NCI-H2196 (cell line): ENCODE measurements at regions not wholly inside any gene's neighbourhood (a gene's known extent, or its start where the extent isn't known, plus 50 kb on each side); places are given as distances from the start of the nearest gene placed in this dataset.

ENCODE experiments used
- DNase-seq: peaks from one replicate; lab custom pipeline; 2025; ENCODE audit not compliant: unreplicated experiment; lab: John Stamatoyannopoulos, UW

DNA sequence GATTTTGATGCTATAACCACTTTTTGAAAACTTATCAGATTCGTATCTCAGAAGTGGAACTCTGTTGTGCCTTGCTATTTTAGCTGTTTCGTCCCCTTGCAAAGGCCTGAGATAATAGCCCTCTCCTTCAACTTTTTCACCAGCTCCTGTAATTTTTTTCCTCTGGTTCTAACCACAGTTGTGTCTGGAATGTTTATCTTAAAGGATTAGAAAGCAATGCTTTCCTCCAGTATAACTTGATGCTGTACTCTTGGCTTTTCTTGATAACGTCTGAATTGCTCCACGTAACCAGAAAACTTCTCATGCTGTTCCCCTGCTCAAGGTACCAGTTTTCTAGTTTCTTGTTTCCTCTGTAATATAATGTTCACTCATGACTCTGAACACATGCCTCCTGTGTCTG, 209.4 kb downstream of the DTWD2 start:
- no peak for DNase-seq

DNA sequence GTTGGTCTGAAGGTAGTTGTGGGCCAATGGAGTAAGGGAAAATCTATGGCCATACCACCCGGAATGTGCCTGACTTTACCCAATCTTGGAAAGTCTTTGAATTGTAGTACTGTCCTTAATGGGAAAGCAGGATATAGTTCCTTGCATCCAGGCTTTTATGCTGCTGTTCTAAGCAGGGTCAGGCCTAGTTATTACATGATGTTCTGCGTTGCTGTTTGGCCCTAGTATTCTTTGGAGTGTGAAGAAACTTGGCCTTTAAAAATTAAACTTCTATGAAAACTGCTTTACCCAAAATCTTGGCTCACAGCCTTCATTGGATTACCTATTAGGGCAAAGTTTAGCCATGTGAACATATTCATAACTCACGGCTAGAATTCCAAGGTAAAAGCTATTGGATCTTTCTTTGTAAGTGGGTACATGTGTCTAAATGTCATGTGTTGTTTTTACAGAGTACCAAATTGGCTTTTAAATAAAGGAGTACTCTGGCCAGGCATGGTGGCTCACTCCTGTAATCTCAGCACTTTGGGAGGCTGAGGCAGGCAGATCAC, 211.1 kb downstream of the DTWD2 start:
- DNase-seq, result no peak

DNA sequence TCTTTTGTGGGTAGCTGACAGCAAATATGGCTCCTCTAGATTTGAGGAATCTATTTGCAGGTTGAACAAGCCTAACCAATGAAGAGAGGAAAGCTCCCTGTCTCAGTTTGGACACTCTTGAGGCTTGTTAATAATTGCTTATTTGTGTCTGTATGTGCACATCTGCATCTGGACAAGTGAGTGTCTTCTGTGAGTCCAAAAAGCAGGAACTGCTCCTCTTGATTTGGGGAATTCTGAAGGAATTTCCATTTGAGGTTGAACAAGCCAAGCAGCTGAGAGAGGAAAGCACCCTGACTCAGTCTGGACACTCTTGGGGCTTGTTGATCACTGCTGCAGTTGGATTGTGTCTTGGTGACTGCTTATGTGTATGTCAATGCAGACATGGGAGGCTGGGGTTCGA, 211.6 kb downstream of the DTWD2 start:
- DNase-seq, result no peak

DNA sequence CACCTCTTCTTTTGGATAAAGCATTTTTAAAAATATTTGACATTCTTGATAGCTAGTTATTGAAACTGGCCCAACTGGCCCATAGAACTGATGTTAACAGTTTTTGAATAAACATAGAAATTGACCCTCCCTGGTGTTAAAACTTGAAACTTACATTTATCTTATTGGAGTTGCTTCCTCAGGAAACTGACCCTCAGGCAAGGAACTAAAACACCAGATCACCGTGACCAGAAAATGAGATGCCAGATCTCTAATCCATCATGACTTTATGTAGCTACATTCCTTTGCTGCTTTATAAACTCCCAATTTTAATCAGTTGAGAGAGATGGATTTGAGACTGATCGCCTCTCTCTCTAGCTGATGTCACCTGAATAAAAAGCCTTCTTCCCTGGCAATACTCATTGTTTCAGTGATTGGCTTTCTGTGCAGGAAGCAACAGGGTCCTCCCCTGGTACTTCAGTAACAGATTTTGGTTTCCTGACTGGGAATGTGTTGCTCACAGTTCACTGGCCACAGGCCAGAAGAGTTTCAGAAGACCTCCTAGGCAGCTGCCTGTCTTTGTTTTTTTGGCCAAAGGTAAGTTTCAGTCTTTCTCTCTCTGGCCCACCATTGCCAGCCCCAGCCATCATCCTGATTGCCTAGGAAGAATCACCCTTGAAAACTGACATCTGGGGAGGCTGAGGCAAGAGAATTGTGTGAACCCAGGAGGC, 212.4 kb downstream of the DTWD2 start:
- no peak for DNase-seq

DNA sequence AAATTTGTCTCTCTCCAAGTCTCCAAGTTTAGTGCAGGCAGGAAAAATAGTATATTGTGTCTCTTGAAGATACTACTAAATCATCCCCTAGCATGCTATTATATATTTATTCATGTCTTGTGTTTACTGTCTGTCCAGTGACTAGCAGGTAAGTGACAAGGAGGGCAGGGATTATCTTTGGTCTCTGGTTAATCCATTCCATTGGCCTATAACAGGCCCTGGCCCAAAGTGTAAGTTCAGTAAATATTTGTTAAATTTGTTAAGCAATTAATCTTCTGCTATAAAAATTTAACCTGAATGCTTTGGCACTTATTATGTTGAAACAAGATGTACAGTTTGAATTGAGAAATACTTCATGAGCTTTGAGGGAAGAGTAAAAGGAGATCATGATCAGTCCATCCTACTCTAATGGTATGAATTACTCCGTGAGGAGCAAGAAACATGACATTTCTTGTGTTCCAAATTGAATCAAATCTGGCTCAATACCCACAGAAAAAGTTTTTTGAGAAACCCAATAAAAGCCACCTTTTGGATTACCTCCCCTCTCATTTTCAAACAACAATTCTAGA, 219.7 kb downstream of the DTWD2 start:
- no peak for DNase-seq

DNA sequence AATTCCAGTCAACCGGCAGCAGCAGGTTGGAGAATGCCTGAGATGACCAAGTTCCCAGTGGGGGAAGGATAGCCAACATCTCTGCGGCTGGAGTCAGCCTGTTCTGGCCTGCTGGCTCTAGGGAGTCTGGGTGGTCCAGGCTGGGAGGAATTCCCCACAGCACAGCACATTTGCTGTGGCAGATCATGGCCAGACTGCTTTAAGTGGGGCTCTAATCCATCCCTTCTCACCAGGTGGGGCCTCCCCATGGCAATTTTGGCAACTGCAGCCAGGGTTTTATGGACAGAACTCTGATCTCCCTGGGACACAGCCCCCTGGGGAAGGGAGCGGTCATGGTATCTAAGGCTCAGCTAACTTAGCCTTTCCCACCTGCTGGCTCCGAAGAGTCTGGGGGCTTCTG, 226.1 kb downstream of the DTWD2 start:
- DNase-seq, result no peak

DNA sequence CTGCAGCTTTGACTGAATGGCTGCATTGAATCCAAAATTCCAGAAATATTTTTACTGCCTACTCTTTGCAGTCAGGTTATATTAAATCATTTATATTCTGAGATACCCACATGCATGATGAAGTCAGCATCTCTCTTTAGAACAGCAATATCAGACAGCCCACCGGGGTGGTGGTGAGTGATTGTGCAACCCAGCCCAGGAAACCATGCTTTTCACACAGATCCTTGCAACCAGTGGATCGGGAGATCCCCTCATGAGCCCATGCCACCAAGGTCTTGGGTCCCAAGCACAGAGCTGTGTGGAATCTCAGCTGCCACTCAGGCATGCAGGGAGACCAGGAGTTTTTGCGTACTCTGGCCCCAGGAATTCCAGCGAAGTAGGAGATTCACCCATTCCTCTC, 226.5 kb downstream of the DTWD2 start:
- no peak for DNase-seq

DNA sequence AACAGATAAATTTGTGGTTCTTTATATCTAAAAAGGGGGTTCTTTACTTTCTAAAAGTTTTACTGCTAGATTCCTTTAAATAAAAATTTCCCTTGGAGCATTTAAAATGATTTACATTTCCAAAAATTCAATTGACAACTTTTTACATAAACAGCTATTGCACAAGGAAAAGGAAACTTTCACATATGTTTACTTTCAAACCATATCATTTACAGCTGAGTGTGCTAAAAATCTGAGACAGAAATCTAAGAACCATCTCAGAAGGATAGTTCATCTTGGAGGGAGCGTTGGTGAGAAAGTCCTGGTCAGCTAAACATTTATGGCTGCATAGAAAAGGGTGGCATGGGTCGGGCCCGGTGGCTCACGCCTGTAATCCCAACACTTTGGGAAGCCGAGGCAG, 235.4 kb downstream of the DTWD2 start:
- no peak for DNase-seq

DNA sequence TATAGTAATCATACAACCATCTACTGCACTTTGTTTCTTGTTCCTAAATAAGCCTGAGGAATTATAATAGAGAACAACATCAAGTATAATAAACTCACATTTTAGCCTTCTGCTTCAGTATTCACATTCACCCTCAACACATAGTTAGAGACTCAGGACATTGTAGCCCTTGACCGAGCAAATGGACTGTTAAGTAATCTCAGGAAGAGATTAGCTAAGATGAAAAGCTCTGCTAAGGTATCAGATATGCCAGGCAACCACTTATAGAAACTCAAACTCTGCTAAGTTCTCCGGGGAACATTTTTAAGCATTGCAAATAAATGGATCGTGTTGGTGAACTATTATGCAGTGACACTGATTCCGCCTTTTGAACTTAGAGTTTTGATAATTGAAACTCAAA, 252.0 kb downstream of the DTWD2 start:
- DNase-seq, result no peak

DNA sequence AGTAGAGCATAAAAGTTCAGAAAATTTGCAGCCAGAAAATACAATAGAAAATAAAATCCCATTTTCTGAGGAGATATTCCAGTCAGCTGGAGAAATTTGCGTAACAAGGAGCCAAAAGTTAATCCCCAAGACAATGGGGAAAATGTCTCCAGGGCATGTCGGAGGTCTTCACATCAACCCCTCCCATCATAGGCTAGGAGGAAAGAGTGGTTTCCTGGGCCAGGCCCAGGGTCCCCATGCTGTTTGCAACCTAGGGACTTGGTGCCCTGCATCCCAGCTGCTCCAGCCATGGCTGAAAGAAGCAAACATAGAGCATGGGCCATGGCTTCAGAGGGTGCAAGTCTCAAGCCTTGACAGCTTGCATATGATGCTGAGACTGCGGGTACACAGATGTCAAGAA, 255.0 kb downstream of the DTWD2 start:
- DNase-seq, result no peak

DNA sequence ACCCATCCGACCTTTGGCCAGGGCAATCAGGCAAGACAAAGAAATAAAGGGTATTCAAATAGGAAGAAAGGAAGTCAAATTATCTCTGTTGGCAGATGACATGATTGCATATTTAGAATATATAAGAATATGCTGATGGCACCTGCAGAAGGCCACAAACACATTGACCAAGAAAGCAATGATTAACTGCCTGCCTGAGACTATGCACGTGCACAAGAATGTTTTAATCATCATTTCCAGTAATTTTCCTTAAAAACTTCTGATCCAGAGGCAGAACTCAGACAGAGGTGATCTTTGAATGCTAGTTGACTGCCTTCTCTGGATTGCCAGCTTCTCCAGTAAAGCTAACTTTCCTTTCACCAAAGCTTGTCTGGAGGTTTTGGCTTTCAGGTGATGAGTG, 260.2 kb downstream of the DTWD2 start:
- no peak for DNase-seq

DNA sequence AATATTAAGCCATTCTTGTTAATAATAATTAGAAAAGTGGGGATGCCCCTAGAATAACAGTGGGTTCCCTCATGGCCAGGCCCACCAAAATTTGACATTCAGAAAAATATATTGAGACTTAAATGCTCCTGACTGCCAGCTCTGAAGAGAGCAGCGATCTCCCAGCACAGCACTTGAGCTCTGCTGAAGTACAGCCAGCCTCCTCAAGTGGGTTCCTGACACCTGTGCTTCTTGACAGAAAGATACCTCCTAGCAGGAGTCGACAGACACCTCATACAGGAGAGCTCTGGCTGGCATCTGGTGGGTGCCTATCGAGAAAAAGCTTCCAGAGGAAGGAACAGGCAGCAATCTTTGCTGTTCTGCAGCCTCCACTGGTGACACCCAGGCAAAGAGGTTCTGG, 261.5 kb downstream of the DTWD2 start:
- no peak for DNase-seq

DNA sequence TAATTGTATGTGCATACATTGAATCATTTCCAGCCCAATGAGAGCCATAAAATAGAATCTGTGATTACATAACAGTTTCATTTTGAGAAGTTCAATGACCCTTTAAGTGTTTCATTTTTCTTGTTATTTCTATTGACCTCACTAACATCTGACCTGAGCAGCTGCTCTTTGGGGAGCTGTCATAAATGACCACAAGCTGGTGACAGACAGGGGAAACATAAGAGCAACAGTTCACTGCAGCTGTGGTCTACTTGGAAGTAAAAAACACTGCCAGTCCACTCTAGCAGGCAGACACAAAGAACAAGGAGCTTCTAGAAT, 265.4 kb downstream of the DTWD2 start:
- DNase-seq, result no peak

DNA sequence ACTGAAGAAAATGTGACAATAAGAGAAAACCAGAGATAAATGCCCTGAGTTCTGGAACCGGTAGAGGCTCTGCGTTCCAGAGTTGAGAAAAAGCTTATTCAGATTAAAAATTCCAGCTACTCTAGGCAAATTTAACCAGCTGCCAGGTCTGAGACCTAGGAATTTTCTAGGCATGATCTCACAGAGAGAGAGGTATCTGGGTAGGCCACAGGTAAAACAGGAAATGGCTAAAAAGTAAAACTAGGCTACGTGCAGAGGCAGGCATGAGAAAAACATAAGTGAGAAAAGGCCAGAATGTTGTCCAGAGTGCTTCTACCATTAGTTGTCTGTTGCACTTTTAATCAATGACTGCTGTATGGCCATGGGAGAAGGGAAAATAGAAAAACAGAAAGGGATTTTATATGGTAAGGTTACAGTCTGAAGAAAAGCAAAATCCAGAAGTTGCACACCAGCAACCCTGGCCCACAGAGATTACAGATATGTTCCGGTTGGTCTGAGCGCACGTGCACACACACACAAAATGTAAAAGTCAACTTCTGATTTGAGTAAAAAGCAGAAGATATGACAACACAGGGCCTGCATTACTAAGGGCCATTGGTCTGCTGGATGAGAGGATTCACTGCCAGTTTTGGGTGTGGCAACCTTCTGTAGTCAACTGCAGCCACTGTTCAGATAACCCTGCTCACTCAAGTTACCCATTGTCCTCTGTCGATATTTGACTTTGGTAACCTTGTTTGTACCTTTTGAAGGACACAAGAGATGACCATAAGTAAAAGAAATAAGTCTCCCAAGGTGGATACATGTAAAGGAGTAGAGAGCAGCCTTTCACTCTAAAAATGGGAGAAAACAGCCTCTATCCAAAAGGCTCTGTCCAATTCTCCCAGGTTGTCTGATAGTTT, 266.0 kb downstream of the DTWD2 start:
- DNase-seq, result no peak

DNA sequence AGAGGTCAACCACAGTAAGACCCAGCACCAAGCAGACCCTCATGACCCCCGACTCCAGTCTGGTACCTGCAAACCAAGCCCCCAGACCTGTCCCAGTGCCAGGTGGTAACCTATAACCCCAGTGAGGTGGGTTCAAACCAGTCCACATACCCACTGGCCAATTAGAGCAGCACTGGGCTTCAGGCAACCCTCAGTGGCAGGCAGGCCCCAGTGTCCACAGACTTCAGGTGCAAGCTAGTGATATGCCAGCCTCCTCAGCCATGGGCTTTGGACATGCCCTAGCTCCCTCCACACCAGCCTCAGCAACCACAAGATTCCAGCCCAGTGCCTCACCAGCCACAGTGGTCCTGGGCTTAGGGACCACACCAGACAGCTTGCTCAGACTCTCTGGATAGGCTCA, 276.6 kb downstream of the DTWD2 start:
- DNase-seq, result no peak

DNA sequence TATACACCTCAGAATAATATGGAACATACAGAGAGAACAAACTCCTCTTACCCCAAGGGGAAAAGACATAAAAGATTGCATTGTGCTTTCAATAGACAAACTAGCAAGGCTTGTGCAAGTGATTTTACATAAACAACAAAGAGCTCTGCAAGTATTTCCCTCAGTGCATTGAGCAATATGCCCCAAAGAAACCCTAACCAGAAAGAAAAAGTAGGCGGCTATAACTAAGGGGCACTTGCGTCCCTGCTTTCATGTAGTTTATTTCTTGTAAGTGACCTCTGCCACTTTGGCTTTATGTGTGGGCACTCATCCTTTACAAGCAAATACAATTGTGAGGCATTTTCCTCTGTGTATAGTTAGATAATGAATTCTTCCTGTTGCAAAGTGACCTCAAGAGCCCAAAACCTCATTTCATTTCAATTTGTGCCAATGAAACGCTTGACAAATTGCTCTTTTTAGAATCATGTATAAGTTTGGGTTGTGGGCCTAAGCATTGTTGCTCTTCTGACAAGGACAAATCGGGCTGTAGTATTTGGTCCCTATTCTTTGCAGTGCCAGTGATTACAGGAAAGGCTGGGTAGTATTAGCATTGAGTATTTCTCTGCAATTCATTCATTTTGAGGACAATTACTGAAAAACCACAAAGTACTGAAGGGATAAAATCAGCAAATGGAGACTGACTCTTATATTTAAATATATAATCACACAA, 282.2 kb downstream of the DTWD2 start:
- no peak for DNase-seq

DNA sequence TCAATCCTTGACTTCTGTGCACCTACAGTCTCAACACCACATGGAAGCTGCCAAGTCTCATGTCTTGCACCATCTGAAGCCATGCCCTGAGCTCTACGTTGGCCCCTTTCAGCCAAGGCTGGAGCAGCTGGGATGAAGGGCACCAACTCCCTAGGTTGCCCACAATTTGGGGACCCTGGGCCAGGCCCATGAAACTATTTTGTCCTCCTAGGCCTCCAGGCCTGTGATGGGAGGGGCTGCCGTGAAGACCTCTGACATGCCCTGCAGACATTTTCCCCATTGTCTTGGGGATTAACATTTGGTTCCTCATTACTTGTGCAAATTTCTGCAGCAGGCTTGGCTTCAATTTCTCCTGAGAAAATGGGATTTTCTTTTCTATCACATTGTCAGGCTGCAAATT, 285.1 kb downstream of the DTWD2 start:
- DNase-seq, result no peak

DNA sequence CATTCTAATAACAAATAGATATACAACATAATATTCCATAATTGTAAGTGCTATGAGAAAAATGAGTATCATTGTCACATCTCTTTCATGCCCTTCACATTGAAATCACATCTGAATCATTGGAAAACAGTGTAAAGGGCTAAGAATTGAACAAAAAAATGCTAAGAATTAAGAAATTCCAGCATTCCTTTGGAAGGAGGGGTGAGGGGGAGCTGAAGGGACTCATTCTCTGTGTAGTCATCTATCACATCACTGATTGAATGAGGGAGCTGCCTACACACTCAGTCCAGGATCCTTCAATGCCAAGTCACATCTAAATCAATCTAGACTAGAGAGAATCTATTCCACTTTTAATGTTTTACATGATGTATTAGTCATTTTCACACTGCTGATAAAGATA, 286.6 kb downstream of the DTWD2 start:
- DNase-seq, result no peak

DNA sequence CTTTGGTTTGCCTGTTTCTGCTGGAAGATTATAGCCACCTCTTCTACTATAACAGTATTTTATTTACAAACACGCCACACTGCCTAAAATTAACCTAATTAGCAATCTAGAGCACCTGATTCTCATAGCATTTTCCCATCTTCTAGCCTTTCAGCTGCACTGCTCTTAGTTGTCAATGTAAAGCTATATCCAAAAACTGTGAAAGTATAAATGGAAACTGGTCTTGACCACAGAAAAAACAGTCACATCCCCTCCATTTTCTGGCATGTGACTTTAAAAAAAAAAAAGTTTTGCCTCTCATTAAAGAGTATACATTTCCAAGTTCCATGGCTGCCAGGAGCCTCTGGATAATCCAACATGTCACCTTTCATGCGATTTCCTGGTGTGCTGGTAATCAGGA, 287.8 kb downstream of the DTWD2 start:
- DNase-seq, result no peak

DNA sequence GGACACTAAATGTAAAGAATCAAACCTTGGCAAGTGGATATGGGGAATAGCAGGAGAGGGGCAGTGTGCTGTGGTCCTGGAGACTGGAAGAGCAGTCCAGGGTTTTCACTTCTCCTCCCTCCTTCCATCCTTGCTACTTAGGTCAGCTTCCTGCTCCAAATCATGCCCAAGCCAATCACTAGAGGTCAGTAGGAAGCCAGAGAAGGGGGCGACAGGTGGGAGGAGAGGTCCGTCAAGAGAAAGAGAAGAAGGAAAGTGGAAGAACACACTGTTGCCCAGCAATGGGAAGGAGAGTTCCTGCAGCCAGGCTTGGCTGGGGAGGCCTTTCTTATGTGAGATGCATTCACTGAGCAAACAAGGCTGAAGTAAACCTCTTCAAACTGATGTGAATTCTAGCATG, 289.6 kb downstream of the DTWD2 start:
- no peak for DNase-seq

DNA sequence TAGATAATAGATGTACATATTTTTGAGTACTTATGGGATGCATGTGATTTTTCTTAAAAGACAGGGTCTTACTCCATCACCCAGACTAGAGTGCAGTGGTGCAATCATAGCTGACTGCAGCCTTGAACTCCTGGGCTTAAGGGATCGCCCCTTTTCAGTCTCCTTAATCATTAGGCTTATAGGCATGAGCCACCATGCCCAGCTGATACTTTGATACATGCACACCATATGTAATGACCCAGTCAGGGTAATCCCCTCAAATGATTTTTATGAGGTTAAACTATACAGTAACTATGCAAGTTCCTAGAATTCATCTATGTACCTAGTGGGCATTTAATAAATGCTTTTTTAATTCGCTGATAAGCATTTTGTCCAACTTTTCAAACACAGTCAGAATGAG, 292.3 kb downstream of the DTWD2 start:
- no peak for DNase-seq
